HG02571 (cell line): ENCODE measurements at regions not wholly inside any gene's neighbourhood (a gene's known extent, or its start where the extent isn't known, plus 50 kb on each side); places are given as distances from the start of the nearest gene placed in this dataset.
"Not testable (repeated sequence)": the region's sequence is repeated elsewhere in the genome, so short reads cannot be mapped to it uniquely, and the experiment has no call there.

Experiments used
- ATAC-seq: cut with Tn5 transposase; IDR thresholded peaks from one replicate; pipeline ENCODE4 v1.9.1; 2021; ENCODE audit warnings: mild to moderate bottlenecking, moderate library complexity; ENCODE audit not compliant: unreplicated experiment

DNA sequence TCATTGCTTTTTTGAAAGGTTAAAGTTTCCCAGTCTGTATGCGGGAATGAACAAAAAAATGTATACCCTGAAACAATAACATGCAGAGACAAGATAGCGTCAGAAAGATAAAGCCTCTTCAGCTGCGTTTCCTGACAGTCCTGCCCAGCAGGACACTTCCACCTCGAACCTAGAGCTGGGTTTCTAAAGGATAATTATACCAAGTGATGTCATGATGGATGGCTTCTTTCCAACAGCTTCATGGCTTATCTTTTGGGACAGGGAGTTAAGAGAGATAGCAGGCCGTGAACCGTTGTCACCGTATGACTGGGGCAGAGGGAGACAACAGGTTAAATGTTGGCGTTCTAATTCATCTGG is 267.6 kb upstream of the SGK1 start:
- ATAC-seq: no peak

DNA sequence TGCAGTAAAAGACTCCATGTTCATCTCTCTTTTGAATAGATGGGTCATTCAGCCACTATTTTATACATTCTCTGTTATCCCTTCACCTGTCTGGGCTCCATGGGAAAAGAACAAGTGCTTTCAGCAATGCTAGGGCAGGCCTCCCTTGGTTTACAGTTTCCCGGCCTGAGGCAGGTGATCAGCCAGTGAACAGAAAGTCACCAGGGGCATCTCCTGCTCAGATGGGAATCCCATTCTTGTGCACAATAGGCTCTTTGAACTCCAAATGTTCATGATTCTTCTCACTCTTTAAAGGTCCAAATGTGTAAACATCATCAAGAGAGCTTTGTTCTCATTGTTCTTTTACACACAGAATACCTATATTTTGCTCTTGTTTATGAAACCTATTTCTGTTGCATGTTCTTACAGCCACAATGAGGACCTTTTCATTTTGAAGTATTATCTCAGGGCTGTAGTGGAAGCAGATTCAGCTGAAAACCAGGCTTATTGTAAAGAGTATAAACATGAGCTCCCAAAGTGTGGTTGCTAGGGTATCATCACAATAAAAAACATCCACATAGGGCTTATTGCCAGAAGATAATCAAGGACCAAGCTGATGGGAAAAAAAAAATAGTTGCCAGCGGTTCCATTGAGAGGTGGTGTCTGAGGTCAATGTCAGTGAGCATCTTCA is 267.1 kb upstream of the SGK1 start:
- no peak for ATAC-seq

DNA sequence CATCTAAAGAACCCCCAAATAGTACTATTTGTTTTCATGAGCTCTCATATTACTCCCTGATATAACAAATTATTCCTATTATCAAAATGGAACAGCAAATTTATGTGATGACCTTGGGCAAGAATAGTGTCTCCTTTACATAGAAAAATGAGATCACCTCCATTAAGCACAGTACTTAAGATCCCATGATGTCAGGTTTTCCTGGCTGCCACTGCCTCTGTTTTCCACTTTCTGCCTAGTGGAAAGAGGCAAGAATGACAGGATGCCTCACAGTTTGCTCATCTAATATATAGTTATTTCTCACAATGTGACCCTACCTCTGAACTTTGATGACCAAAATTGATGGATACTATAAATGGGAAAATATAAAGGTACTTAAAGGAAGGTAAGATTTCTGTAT is 260.1 kb upstream of the SGK1 start:
- no peak for ATAC-seq

DNA sequence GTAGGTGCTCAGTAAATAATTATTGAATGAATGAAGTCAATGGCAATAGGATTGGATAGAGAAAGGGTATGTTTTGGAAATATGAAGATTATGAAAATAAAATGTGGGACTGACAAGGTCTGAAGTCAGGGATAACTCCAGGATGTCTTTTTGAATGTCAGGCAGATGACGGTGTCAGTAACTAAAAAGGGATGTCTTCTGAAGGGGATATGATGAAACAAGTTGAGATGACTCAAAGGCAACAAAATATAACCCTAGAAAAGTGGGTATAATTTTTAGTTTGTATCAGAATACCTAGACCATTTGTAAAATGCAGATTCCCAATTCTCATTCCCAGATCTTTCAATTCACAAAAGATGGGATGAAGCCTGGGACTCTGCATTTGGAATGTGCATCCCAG is 257.3 kb upstream of the SGK1 start:
- ATAC-seq: no peak

DNA sequence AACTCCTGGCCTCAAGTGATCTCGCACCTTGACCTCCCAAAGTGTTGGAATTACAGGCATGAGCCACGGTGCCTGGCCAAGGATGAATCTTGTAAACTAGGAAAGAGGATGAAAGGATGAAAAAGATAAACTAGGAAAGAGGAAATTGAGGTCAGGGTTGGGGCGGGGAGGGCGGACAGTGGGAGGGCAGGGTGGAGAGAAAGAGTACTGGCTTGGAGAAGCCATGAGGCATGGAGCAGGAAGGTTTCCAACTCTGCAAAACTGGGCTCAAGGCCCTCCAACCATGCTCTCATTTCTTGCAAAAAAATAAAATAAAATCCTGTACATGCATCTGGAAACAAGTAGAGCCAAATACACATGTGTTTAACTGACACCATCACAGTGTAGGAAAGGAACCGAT is 256.6 kb upstream of the SGK1 start:
- ATAC-seq: no peak

DNA sequence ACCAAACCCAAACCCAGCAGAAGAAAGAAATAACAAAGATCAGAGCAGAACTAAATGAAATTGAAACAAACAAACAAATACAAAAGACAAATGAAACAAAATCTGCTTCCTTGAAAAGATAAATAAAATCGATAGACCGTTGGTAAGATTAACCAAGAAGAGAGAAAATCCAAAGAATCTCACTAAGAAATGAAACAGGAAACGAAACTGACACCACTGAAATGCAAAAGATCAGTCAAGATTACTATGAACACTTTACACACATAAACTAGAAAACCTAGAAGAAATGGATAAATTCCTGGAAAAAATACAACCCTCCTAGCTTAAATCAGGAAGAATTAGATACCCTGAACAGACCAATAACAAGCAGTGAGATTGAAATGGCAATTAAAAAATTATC is 252.1 kb upstream of the SGK1 start:
- ATAC-seq: not testable (repeated sequence)

DNA sequence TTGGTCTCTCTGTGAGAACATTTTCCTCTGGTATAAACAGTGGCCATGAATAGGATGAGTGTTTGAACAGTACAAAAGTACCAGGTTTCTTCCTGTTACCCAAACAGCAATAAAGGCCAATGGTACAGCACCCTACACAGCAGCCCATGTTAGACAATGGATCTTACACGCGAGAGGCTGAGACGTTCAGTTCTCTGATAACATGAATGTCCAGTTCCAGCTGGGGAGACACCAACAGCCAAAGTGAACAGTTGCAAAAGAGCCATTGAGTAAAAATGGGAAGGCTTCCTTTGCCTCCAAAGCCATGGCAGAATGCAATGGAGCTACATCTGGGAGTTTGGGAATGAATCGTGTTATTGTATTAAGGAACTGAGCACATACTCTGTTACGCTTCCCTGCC is 246.8 kb upstream of the SGK1 start:
- ATAC-seq: no peak

DNA sequence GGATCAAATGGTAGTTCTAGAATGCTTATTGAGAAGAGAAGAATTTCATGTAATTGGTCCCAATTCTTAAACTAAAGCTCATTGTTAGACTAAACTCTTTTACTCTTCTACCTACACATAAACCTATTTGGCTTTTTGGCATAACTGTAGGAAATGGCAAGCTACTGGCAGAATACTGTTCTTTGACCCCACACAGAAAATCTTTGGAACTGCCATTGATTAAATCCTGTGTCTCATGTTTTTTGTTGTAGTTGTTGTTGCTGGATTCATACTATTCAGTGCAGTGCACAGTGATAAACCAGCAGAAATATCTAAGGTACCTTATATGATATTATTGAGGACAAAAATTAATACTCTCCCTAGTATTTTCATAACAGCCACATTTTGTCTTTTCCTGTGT is 242.1 kb upstream of the SGK1 start:
- no peak for ATAC-seq

DNA sequence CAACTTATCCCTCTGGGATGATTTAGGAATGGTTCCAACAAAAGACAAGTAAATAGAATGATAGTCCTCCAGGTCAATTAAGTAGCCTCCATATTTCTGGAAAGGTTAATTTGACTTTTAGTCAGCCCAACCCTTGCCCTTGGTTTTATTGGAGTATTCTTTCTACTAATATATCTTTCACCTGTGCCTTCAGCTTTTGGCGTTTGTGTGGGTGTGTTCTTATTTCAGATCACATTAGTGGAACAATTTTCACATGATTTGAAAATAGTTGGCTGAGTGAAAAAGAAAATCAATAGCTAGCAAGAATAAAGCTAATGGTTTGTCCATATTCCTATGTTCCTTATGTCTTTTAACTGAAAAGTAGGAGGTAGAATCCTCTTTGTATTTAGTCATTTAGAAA is 239.6 kb upstream of the SGK1 start:
- no peak for ATAC-seq

DNA sequence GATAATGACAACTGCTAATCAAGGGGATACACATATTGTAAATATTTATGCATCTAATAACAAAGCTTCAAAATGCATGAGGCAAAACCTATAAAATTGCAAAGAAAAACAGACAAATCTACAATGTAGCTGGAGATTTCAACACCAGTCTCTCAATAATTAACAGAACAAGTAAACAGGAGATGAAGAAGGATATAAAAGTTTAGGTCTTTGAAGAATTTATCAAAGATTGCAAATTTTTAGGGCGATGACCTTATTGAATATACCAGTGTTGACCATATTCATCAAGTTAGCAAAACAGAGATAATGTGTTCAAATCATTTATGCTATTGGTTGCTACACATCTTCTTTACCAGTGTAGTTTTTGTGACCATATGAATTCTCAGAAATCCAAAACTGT is 237.8 kb upstream of the SGK1 start:
- ATAC-seq: no peak

DNA sequence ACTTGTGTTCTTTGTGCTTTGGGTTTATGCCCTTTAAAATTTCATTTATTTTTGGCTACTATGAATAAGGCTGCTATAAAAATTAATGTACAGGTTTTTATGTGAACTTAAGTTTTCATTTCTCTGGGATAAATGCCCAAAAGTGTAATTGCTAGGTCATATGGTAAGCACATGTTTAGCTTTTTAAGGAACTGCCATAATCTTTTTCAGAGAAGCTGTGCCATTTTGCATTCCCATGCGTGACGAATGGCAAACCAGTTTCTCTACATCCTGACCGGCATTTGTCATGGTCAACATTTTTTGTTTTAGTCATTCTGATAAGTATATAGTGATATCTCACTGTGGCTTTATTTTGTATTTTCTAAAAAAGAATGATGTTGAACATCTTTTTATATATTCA is 236.0 kb upstream of the SGK1 start:
- no peak for ATAC-seq

DNA sequence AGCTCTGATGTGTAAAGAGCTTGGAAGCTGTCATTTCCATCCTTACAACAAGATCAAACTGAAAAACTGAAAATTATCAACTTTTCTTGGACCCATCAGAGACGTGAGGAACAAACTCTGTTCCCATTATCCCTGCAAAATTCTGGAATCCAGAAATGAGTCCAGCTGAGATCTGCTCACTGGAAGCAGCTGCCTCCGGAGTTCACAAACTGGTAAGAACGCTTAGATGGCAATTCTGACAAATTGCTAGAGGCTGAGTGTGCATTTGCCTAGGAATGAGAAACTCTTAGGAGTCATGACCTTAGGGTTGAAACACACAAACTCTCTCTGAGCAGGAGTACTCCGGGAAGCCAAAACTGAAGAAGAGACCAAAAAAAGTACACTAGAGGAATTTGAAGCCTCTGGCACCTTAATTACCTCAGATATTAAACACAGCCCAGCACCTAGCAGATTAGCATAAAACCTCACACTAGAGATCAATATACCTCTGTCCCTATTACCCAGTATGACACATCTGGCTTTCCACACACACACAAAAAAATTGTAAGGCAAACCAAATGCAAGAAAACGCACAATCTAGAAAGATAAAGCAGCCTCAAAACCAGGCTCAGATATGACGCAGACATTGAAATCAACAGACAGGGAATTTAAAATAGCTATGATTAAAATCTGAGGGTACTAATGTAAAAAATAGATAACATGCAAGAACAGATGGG is 233.5 kb upstream of the SGK1 start:
- no peak for ATAC-seq

DNA sequence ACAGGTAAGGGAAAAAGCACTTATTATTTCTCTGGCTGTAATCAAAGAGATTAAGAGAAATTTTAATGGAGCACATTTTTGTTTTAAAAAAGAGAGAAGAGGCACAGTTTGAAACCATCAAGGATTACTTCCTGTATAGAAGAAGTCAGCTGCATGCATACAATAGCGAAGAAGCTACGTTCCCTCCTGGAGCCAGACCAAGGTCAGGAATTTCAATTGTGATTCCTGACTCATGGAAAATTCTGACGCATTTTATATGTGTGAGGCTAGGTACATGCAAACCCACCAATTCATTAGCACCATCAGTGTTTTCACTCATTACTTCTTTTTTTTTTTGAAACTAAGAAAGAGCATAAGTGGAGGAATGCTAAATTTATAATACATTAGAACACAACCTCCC is 232.7 kb upstream of the SGK1 start:
- no peak for ATAC-seq

DNA sequence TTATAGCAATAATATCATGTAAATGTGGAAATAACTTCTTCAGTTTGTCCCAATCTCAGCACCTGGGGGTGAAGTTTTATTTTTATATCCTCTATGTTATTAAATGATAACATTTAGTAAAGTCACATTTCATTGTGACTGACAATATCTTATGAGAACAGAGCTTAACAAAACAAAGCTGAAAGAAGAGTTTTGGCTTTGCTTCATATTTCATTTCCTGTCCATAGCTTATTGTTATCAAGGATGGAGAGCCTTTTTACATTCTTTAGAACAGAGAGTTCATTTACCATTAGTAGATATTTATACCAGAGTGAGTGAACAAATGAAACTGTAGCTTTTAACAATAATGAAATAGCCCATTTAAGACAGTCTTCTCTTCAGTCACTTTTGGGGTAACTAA is 231.9 kb upstream of the SGK1 start:
- ATAC-seq: no peak

DNA sequence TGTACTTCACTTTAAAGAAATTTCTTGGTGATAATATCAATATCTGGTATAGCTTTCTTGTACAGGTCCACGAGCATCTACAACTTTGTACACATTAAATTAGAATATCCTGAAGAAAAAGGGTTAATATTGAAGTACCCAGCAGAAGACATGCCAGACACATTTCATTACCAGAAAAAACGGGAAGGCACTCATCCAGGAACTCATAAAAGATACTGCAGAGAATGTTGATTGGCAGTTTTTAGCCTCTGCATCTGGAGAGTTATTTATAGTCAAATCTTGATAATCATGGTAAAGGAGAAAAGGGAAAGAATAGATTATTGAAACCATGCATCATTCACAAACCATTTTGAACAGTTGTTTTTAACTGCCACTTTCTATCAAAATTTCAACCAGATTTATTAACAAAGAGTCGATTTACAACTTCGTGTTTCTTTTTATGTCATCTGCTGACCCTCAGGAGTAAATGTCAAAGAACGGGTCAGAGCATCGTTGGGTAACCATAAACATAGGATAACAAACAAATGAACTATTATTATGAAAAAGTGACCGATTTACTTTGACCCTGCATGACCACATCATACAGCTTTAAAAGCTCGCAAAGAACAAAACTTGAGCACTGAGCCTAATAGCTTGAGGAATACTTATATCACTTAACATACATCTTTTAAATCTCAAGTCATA is 229.2 kb upstream of the SGK1 start:
- ATAC-seq: no peak

DNA sequence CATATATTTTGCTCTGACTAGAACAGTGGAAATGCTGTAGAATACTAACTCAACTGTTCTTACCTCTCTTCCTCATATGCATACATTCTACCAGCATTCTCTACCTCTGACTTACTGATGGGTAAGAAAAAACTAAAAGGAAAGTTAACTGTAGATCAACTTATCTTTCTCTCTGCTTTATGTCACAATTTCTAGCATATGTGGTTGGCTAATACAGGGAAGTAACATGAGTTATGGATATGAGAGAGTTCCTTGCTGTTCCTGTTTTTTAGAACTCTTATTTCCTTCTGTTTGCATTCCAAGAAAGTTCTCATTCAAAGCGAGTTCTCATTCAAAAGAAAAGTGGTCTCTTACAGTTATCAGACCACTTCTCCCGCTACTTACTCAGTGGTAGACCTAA is 226.8 kb upstream of the SGK1 start:
- ATAC-seq: no peak

DNA sequence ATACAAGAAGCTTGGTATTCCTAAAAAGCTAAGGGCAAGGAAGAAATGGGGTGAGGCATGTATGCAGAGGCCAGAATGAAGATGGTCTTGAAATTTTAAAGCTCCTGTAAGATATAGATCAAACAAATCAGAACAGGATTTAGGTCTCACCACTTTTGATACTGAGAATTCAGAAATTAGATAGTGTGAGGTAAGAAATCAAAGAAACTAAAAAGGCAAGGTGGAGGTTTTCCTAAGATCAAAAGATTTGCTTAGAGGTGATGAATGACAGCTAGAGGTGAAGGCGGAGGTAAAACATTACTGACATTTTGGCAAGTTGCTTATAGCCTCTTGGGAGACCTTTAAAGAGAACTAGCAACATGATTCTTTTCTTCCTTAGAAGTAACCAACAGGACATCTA is 225.2 kb upstream of the SGK1 start:
- no peak for ATAC-seq

DNA sequence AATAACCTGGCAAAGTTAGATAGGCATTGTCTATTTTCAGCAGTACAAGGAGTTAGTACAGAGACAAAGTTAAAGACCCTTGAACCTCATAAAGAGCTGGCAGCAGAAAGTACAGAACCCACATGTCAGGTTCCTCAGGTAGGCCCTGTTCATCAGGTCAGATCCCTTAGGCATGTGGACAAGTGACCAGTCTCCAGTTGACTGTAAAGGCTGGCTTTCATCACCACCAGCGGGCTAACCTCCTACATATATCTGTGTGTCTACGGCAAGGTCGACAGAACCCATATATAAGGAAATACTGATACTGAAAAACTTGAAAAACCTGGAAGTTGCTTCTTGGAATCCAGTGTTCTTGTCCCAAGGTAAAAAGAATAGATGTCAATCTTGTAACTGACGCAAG is 223.1 kb upstream of the SGK1 start:
- ATAC-seq: no peak

DNA sequence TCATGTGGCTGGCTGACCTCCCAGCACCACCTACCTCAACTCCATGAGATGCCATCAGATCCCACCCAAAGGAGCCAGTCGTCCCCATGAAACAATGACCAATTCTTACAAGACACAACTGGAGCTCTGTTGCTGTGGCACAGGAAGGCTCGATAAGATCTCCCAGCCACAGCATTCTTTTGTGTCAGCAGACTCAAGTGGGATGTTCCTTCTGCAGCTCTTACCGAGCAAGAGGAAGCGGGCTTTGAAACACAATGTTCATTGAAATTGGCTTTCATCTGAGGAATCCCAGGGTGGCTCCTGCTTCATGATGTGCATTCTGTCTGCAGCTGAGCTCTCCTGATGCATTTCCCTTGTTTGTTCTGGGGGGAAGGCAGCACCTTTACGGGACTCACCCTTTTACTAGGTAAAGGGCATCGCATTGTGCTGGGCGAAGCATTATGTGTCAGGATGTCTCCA is 222.0 kb upstream of the SGK1 start:
- ATAC-seq: no peak

DNA sequence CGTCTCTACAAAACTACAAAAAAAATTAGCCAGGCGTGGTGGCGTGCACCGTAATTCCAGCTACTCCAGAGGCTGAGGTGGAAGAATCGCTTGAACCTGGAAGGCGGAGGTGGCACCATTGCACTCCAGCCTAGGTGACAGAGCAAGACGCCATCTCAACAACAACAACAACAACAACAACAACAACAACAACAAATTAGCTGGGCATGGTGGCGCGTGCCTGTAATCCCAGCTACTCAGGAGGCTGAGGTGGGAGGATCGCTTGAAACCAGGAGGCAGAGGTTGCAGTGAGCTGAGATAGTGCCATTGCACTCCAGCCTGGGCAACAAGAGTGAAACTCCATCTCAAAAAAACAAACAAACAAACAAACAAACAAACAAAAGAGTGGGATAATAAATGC is 219.9 kb upstream of the SGK1 start:
- ATAC-seq: not testable (repeated sequence)

DNA sequence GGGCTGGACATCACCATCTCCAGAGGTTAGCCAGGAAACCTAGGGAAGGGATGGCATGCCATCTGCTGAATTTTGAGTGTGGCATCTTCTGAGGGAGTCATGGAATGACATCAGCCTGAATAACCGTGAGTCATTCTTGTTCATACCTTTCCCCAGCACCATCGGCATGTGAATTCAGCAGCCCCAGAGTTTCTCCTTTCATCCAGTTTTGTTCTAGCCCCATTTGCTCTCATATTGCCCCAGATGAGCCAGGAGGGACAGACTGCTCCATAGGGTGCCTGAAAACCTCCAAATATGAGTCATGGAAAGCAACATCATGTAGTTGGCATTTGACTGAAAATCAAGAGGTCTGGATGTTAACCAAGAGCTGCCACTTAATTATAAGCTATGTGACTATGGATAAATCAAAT is 219.2 kb upstream of the SGK1 start:
- ATAC-seq: no peak

DNA sequence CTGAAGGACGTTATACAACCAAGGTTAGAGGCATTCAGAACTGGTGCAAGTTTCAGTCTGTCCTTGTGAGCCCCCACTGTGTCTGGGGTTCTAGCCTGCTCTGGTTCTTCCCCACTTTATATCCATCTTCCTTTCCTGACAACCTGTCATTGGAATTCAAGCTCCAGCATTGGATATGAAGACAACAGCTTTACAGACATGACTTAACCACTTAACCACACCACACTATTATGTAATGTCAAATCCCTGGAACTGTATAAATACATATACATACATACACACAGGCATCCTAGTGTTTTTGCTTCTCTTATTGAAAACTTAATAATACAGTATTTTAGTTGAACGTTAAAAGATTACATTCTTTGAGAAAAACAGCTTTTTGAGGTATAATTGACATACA is 217.9 kb upstream of the SGK1 start:
- ATAC-seq: no peak
